H9 (cell line): ENCODE measurements at regions not wholly inside any gene's neighbourhood (a gene's known extent, or its start where the extent isn't known, plus 50 kb on each side); places are given as distances from the start of the nearest gene placed in this dataset.

Source experiments
- DNase-seq: peaks from one replicate; pipeline ENCODE4 v3.0.0-alpha.2; 2017
- H2AFZ ChIP-seq: one replicate; pipeline ENCODE4 v1.6.1; 2013; ENCODE audit warnings: mild to moderate bottlenecking, low read length, control low read depth, moderate library complexity
- H2AK5ac ChIP-seq: 2 replicates; pipeline ENCODE4 v1.6.1; 2013; ENCODE audit warnings: low read length, control low read depth, mixed read lengths; ENCODE audit not compliant: insufficient read length
- H2BK120ac ChIP-seq: one replicate; pipeline ENCODE4 v1.6.1; 2013; ENCODE audit warnings: low read depth, mild to moderate bottlenecking, low read length, control low read depth, inconsistent platforms; ENCODE audit not compliant: poor library complexity, severe bottlenecking
- H2BK12ac ChIP-seq: 2 replicates; pipeline ENCODE4 v1.6.1; 2013; ENCODE audit warnings: low read length, control low read depth, mixed read lengths, low read depth; ENCODE audit not compliant: insufficient read length
- H2BK15ac ChIP-seq: 2 replicates; pipeline ENCODE4 v1.6.1; 2013; ENCODE audit warnings: low read depth, low read length, control low read depth
- H2BK20ac ChIP-seq: one replicate; pipeline ENCODE4 v1.6.1; 2013; ENCODE audit warnings: low read depth, mild to moderate bottlenecking, low read length, control low read depth, inconsistent platforms; ENCODE audit not compliant: poor library complexity, severe bottlenecking
- H2BK5ac ChIP-seq: 2 replicates; pipeline ENCODE4 v1.6.1; 2013; ENCODE audit warnings: low read length, control low read depth, mixed read lengths; ENCODE audit not compliant: insufficient read length
- H3K14ac ChIP-seq: 2 replicates; pipeline ENCODE4 v1.6.1; 2013; ENCODE audit warnings: low read length, control low read depth; ENCODE audit not compliant: insufficient read depth
- H3K18ac ChIP-seq: 2 replicates; pipeline ENCODE4 v1.6.1; 2013; ENCODE audit warnings: low read depth, mild to moderate bottlenecking, mixed read lengths, low read length, control low read depth; ENCODE audit not compliant: insufficient read length
- H3K23ac ChIP-seq: 2 replicates; pipeline ENCODE4 v1.6.1; 2013; ENCODE audit warnings: low read length, control low read depth, mixed read lengths, low read depth; ENCODE audit not compliant: insufficient read length
- H3K23me2 ChIP-seq: 2 replicates; pipeline ENCODE4 v1.6.1; 2013; ENCODE audit warnings: low read depth, mild to moderate bottlenecking, mixed read lengths, low read length, control low read depth; ENCODE audit not compliant: insufficient read length, poor library complexity, severe bottlenecking
- H3K27ac ChIP-seq: 2 replicates; pipeline ENCODE4 v1.5.1; 2013; ENCODE audit warnings: low read length, control low read depth, mixed read lengths, low read depth; ENCODE audit not compliant: insufficient read length
- H3K27me3 ChIP-seq: 2 replicates; pipeline ENCODE4 v1.6.1; 2013; ENCODE audit warnings: low read length, control low read depth, inconsistent platforms; ENCODE audit not compliant: insufficient read depth
- H3K4ac ChIP-seq: 2 replicates; pipeline ENCODE4 v1.6.1; 2013; ENCODE audit warnings: low read depth, mild to moderate bottlenecking, control low read depth, inconsistent platforms, low read length, moderate library complexity
- H3K4me1 ChIP-seq: 2 replicates; pipeline ENCODE4 v1.6.1; 2013; ENCODE audit warnings: low read length, control low read depth, inconsistent platforms; ENCODE audit not compliant: insufficient read depth
- H3K4me2 ChIP-seq: 2 replicates; pipeline ENCODE4 v1.6.1; 2013; ENCODE audit warnings: low read length, control low read depth, mixed read lengths; ENCODE audit not compliant: insufficient read length, insufficient read depth
- H3K56ac ChIP-seq: 2 replicates; pipeline ENCODE4 v1.6.1; 2013; ENCODE audit warnings: low read depth, mild to moderate bottlenecking, mixed read lengths, low read length, control low read depth; ENCODE audit not compliant: insufficient read length
- H3K79me1 ChIP-seq: 2 replicates; pipeline ENCODE4 v1.6.1; 2013; ENCODE audit warnings: low read depth, mild to moderate bottlenecking, moderate library complexity, low read length, control low read depth, inconsistent platforms; ENCODE audit not compliant: insufficient read depth, poor library complexity, severe bottlenecking
- H3K79me2 ChIP-seq: 2 replicates; pipeline ENCODE4 v1.6.1; 2013; ENCODE audit warnings: low read length, control low read depth, inconsistent platforms; ENCODE audit not compliant: insufficient read depth
- H3K9ac ChIP-seq: 2 replicates; pipeline ENCODE4 v1.6.1; 2013; ENCODE audit warnings: low read length, control low read depth, mixed read lengths; ENCODE audit not compliant: insufficient read length; ENCODE audit errors: extremely low read depth
- H3K9me3 ChIP-seq: one replicate; pipeline ENCODE4 v1.6.1; 2013; ENCODE audit warnings: low read depth, low read length, inconsistent platforms; ENCODE audit not compliant: control insufficient read depth
- H3T11ph ChIP-seq: one replicate; pipeline ENCODE4 v1.6.1; 2013; ENCODE audit warnings: mild to moderate bottlenecking, low read length, control low read depth, inconsistent platforms
- H4K20me1 ChIP-seq: one replicate; pipeline ENCODE4 v1.6.1; 2013; ENCODE audit not compliant: control insufficient read depth, insufficient read length, insufficient read depth
- H4K5ac ChIP-seq: 2 replicates; pipeline ENCODE4 v1.6.1; 2013; ENCODE audit warnings: low read depth, mild to moderate bottlenecking, mixed read lengths, low read length, control low read depth; ENCODE audit not compliant: insufficient read length
- H4K8ac ChIP-seq: replicated peaks from 2 replicates; pipeline ENCODE4 v1.6.1; 2013; ENCODE audit warnings: low read length, control low read depth, mixed read lengths, low read depth; ENCODE audit not compliant: insufficient read length
- H4K91ac ChIP-seq: 2 replicates; pipeline ENCODE4 v1.6.1; 2013; ENCODE audit warnings: low read depth, mild to moderate bottlenecking, moderate library complexity, mixed read lengths, low read length, control low read depth; ENCODE audit not compliant: insufficient read length
- H3K27ac Mint-ChIP-seq, 3 experiments: 2 replicates in 2 of 3; 3 replicates in 1 of 3; pipeline ENCODE4 v1.8.0; 2020 to 2021; ENCODE audit warnings: mixed read lengths in 3 of 3, mild to moderate bottlenecking in 1 of 3, moderate library complexity in 1 of 3
- H3K27me3 Mint-ChIP-seq: 2 replicates; pipeline ENCODE4 v1.8.0; 2021; ENCODE audit warnings: low read depth, mild to moderate bottlenecking, moderate library complexity, mixed read lengths
- H3K36me3 Mint-ChIP-seq, 3 experiments: 2 replicates in 2 of 3; 3 replicates in 1 of 3; pipeline ENCODE4 v1.8.0; 2020 to 2021; ENCODE audit warnings: low read depth in 3 of 3, mixed read lengths in 3 of 3; ENCODE audit not compliant: insufficient read depth in 1 of 3
- H3K4me1 Mint-ChIP-seq, 2 experiments: 2 replicates each; pipeline ENCODE4 v1.8.0; 2020; ENCODE audit warnings: mixed read lengths in 2 of 2
- H3K4me3 Mint-ChIP-seq, 2 experiments: 2 replicates in 1 of 2; 3 replicates in 1 of 2; pipeline ENCODE4 v1.8.0; 2020 to 2021; ENCODE audit warnings: mild to moderate bottlenecking in 2 of 2, mixed read lengths in 2 of 2, moderate library complexity in 1 of 2
- H3K9me3 Mint-ChIP-seq, 2 experiments: 2 replicates in 1 of 2; 3 replicates in 1 of 2; pipeline ENCODE4 v1.8.0; 2020; ENCODE audit warnings: mild to moderate bottlenecking in 2 of 2, mixed read lengths in 2 of 2, moderate library complexity in 1 of 2
- WGBS: extraction: QIAGEN DNeasy Blood & Tissue Kit; methylation state at CpG from one replicate; pipeline ENCODE4 v1.1.7; 2013; ENCODE audit warnings: missing lambda C conversion rate, low lambda C conversion rate, mixed read lengths; ENCODE audit not compliant: insufficient read length; ENCODE audit errors: extremely low coverage; 5-methylcytosine and 5-hydroxymethylcytosine counted together
- TF ChIP-seq, protein P1 (sequence below): fragments of 200-600 bp; sonication (generic); conservative IDR thresholded peaks from 3 replicates; pipeline ENCODE4 v1.8.0; 2021; ENCODE audit warnings: antibody characterized with exemption, mild to moderate bottlenecking

DNA sequence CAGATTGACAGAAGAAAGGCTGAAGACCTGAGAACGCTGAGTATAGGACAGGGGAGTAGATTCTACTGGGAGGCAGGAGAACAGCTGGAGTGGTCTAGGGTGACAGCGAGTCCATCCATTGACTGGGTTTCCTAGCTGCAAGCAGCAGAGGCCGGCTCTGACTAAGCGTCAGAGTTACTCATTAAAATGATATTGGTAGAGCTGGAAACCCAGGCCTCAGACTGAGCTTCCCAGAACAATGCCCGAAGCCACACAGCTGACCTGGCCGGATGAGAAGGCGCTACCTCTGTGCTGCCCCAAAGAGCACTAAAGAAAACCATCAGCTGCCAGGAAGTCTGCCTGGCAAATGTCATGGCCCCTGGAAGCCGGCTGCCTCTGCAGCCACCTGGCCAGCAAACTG is 78.5 kb upstream of the FZD10 start:
- TF ChIP-seq, protein P1, sequence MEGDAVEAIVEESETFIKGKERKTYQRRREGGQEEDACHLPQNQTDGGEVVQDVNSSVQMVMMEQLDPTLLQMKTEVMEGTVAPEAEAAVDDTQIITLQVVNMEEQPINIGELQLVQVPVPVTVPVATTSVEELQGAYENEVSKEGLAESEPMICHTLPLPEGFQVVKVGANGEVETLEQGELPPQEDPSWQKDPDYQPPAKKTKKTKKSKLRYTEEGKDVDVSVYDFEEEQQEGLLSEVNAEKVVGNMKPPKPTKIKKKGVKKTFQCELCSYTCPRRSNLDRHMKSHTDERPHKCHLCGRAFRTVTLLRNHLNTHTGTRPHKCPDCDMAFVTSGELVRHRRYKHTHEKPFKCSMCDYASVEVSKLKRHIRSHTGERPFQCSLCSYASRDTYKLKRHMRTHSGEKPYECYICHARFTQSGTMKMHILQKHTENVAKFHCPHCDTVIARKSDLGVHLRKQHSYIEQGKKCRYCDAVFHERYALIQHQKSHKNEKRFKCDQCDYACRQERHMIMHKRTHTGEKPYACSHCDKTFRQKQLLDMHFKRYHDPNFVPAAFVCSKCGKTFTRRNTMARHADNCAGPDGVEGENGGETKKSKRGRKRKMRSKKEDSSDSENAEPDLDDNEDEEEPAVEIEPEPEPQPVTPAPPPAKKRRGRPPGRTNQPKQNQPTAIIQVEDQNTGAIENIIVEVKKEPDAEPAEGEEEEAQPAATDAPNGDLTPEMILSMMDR: no peak
- WGBS: no CpG with 5 or more reads among the region's 8 CpGs
- H3K36me3 Mint-ChIP-seq: no peaks in the 10 kb centered on the region; a peak in 1 of 7 replicates
- Histone ChIP-seq H2BK20ac (no peak overlapping the region), H2BK12ac (no peak overlapping the region), H3K79me2 (no peaks in the 10 kb centered on the region), H3K9ac (no peak overlapping the region), H3K27ac (no peak overlapping the region), H3K23me2 (no peaks in the 10 kb centered on the region), H3T11ph (no peak overlapping the region), H4K5ac (no peak overlapping the region), H4K91ac (no peak overlapping the region), H3K4me2 (no peak overlapping the region), H3K9me3 (no peaks in the 10 kb centered on the region), H3K79me1 (no peaks in the 10 kb centered on the region), H3K27me3 (no peaks in the 10 kb centered on the region; the same call in 1 of the 2 replicates), H4K8ac (no peak overlapping the region), H2AFZ (no peak overlapping the region), H3K4ac (no peak overlapping the region), H3K23ac (no peak overlapping the region), H4K20me1 (no peaks in the 10 kb centered on the region), H3K18ac (no peak overlapping the region), H2AK5ac (no peak overlapping the region), H2BK120ac (no peak overlapping the region), H3K14ac (no peak overlapping the region), H2BK5ac (no peak overlapping the region), H3K56ac (no peak overlapping the region), H2BK15ac (no peak overlapping the region), H3K4me1 (peaks cover 3% of the 10 kb centered on the region; the same call in 1 of the 2 replicates)
- H3K27me3 Mint-ChIP-seq: peaks cover 93% of the 10 kb centered on the region
- DNase-seq: no peak
- H3K4me1 Mint-ChIP-seq: peaks cover 26 to 35% of the 10 kb centered on the region in 2 experiments
- H3K4me3 Mint-ChIP-seq: no peak overlapping the region
- H3K9me3 Mint-ChIP-seq: no peaks in the 10 kb centered on the region; a peak in 1 of 5 replicates
- H3K27ac Mint-ChIP-seq: no peak overlapping the region
